Mesenchymal stem cell (in vitro differentiated cells and primary cell): ENCODE measurements at regions not wholly inside any gene's neighbourhood (a gene's known extent, or its start where the extent isn't known, plus 50 kb on each side); places are given as distances from the start of the nearest gene placed in this dataset.
A peak's percentile ranks its signal among the peaks of the same experiment; 100 is the strongest.

Source experiments
- DNase-seq: peaks from one replicate; pipeline ENCODE4 v3.0.0-alpha.2; 2013
- H2AFZ ChIP-seq: one replicate; pipeline ENCODE4 v1.6.1; 2013; ENCODE audit warnings: low read depth, mild to moderate bottlenecking, control low read depth, inconsistent platforms, low read length, moderate library complexity
- H2AK5ac ChIP-seq: 2 replicates; pipeline ENCODE4 v1.6.1; 2013; ENCODE audit warnings: low read length, moderate library complexity, mild to moderate bottlenecking, inconsistent platforms; ENCODE audit not compliant: severe bottlenecking
- H2BK120ac ChIP-seq: one replicate; pipeline ENCODE4 v1.6.1; 2013; ENCODE audit warnings: low read depth, mild to moderate bottlenecking, inconsistent platforms, low read length, moderate library complexity
- H2BK12ac ChIP-seq, 2 experiments: one replicate each; pipeline ENCODE4 v1.6.1; 2013; ENCODE audit warnings: inconsistent platforms in 2 of 2, low read length in 2 of 2, mild to moderate bottlenecking in 2 of 2, moderate library complexity in 2 of 2, control low read depth in 1 of 2
- H2BK15ac ChIP-seq: one replicate; pipeline ENCODE4 v1.6.1; 2013; ENCODE audit warnings: mild to moderate bottlenecking, low read depth, inconsistent platforms; ENCODE audit not compliant: poor library complexity, severe bottlenecking
- H2BK5ac ChIP-seq: 2 replicates; pipeline ENCODE4 v1.6.1; 2013; ENCODE audit warnings: low read depth, mild to moderate bottlenecking, low read length, control low read depth, inconsistent platforms; ENCODE audit not compliant: poor library complexity, severe bottlenecking
- H3K14ac ChIP-seq, 2 experiments: one replicate each; pipeline ENCODE4 v1.6.1; 2013; ENCODE audit warnings: inconsistent platforms in 2 of 2, low read length in 2 of 2, control low read depth in 1 of 2, mild to moderate bottlenecking in 1 of 2, moderate library complexity in 1 of 2
- H3K18ac ChIP-seq, 2 experiments: one replicate each; pipeline ENCODE4 v1.6.1; 2013; ENCODE audit warnings: inconsistent platforms in 2 of 2, low read length in 2 of 2, control low read depth in 1 of 2, low read depth in 1 of 2, mild to moderate bottlenecking in 1 of 2
- H3K23ac ChIP-seq, 2 experiments: one replicate each; pipeline ENCODE4 v1.6.1; 2013; ENCODE audit warnings: inconsistent platforms in 2 of 2, low read length in 2 of 2, mild to moderate bottlenecking in 2 of 2, moderate library complexity in 2 of 2, control low read depth in 1 of 2
- H3K27ac ChIP-seq: 2 replicates; pipeline ENCODE4 v1.5.1; 2013; ENCODE audit warnings: mild to moderate bottlenecking, moderate library complexity, low read length, control low read depth, inconsistent platforms; ENCODE audit not compliant: poor library complexity, severe bottlenecking
- H3K27me3 ChIP-seq, 2 experiments: 2 replicates each; pipeline versions ENCODE4 v1.6.1 to v1.7.0; 2013; ENCODE audit warnings: low read length in 2 of 2, mild to moderate bottlenecking in 2 of 2, moderate library complexity in 2 of 2, control low read depth in 1 of 2, inconsistent platforms in 1 of 2; ENCODE audit not compliant: control insufficient read depth in 1 of 2, insufficient read depth in 1 of 2
- H3K36me3 ChIP-seq, 2 experiments: 2 replicates each; pipeline versions ENCODE4 v1.6.1 to v1.7.0; 2013; ENCODE audit warnings: low read length in 2 of 2, control low read depth in 1 of 2, inconsistent platforms in 1 of 2, low read depth in 1 of 2, mild to moderate bottlenecking in 1 of 2; ENCODE audit not compliant: insufficient read depth in 2 of 2, control insufficient read depth in 1 of 2
- H3K4ac ChIP-seq, 2 experiments: one replicate each; pipeline ENCODE4 v1.6.1; 2013; ENCODE audit warnings: inconsistent platforms in 2 of 2, low read length in 2 of 2, mild to moderate bottlenecking in 2 of 2, moderate library complexity in 2 of 2, control low read depth in 1 of 2, low read depth in 1 of 2
- H3K4me1 ChIP-seq: 2 replicates; pipeline ENCODE4 v1.6.1; 2013; ENCODE audit warnings: low read depth, low read length, control low read depth; ENCODE audit not compliant: control insufficient read depth, insufficient read depth
- H3K4me2 ChIP-seq: 2 replicates; pipeline ENCODE4 v1.6.1; 2013; ENCODE audit warnings: low read length, mild to moderate bottlenecking, inconsistent platforms; ENCODE audit not compliant: poor library complexity, severe bottlenecking
- H3K4me3 ChIP-seq, 2 experiments: 2 replicates each; pipeline versions ENCODE4 v1.5.1 to v1.7.0; 2013; ENCODE audit warnings: low read length in 2 of 2, mild to moderate bottlenecking in 2 of 2, control low read depth in 1 of 2, low read depth in 1 of 2; ENCODE audit not compliant: insufficient read depth in 1 of 2
- H3K79me1 ChIP-seq: replicated peaks from 2 replicates; pipeline ENCODE4 v1.6.1; 2013; ENCODE audit warnings: mild to moderate bottlenecking, control low read depth, low read length, inconsistent platforms; ENCODE audit not compliant: poor library complexity, severe bottlenecking
- H3K9ac ChIP-seq: 2 replicates; pipeline ENCODE4 v1.7.0; 2013; ENCODE audit warnings: mild to moderate bottlenecking, low read length, moderate library complexity
- H3K9me3 ChIP-seq: 2 replicates; pipeline ENCODE4 v1.7.0; 2013; ENCODE audit warnings: mild to moderate bottlenecking, low read length; ENCODE audit not compliant: control insufficient read depth
- H4K8ac ChIP-seq: one replicate; pipeline ENCODE4 v1.6.1; 2013; ENCODE audit warnings: inconsistent platforms, mild to moderate bottlenecking, low read length, moderate library complexity
- H4K91ac ChIP-seq: one replicate; pipeline ENCODE4 v1.6.1; 2013; ENCODE audit warnings: mild to moderate bottlenecking, low read length, inconsistent platforms
- WGBS: methylation state at CpG from one replicate; pipeline ENCODE4 v1.1.7; 2013; ENCODE audit warnings: mixed read lengths; 5-methylcytosine and 5-hydroxymethylcytosine counted together

DNA sequence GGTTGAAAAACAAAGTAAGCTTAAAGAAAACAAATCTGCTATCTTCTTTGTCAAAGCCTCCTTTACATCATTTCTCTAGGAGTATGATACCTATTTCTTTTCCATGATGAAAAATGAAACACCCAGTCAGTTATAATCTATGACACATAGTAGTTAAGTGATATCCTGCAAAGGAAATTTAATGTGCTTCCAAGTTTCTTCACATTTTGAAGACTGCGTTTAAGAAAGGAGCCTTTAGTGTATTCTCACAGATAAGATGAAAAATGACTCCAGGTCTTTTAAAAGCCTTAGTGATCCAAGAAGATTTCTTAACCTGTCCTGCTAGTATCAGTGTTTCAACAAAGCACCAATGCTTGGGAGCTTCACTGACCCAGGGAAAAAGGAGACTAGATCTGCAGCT is 356.7 kb downstream of the CCDC85A start:
- H4K8ac ChIP-seq = no peak overlapping the region
- peaks cover 4% of the 10 kb centered on the region for H3K9me3 ChIP-seq
- 67% methylated on average over 1 of the region's 1 CpG for WGBS
- H4K91ac ChIP-seq = no peak overlapping the region
- no peak overlapping the region for H3K14ac ChIP-seq
- H3K9ac ChIP-seq = no peak overlapping the region
- no peaks in the 10 kb centered on the region for H3K36me3 ChIP-seq
- H3K4me1 ChIP-seq = no peaks in the 10 kb centered on the region
- no peak overlapping the region for H3K27ac ChIP-seq
- H2AFZ ChIP-seq = no peak overlapping the region
- no peaks in the 10 kb centered on the region for H3K27me3 ChIP-seq
- H3K23ac ChIP-seq = no peak overlapping the region
- H3K4me3 ChIP-seq = no peak overlapping the region
- no peak overlapping the region for H2BK120ac ChIP-seq
- DNase-seq = no peak
- H2BK5ac ChIP-seq = no peak overlapping the region
- H3K4ac ChIP-seq = no peak overlapping the region
- no peak overlapping the region for H2BK12ac ChIP-seq
- H3K79me1 ChIP-seq = no peaks in the 10 kb centered on the region
- H3K4me2 ChIP-seq = no peak overlapping the region
- H2BK15ac ChIP-seq = no peak overlapping the region
- no peak overlapping the region for H2AK5ac ChIP-seq
- H3K18ac ChIP-seq = no peak overlapping the region

DNA sequence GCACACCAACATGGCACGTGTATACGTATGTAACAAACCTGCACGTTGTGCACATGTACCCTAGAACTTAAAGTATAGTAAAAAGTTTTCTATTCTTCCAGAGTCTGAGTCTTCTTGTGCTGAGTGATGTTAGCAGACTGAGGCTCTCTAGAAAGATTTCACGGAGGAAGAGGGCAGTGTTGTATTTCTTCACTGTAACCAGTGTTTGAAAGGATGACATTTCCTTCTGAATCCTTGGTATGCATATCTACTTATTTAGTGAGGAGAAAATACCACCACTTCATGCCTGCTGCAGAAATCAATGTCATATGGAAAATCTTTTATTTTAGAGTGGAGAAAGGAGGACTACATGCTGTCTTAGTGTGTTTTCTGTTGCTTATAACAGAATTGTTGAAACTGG is 357.1 kb downstream of the CCDC85A start:
- Histone ChIP-seq H2BK120ac (no peak overlapping the region), H4K8ac (no peak overlapping the region)

DNA sequence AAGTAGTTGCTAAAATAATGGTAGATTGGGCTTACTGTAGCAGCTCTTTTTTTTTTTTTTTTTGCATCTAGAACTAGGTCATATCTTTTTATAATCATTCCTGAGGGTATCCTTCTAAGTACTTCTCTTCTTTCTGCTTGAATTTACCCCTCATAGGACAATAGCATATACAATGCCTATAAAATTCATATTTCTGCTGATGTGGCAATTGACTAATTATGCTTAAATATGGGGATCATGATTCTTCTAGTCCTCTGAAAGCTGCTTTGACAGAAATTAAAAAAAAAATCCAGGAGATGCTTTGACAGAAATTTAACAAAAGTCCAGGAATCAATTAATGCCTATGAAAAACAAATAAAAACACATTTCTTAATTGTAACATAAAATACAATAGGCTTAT is 358.4 kb downstream of the CCDC85A start:
- Histone ChIP-seq H3K9ac (no peak overlapping the region), H2AFZ (no peak overlapping the region), H4K91ac (no peak overlapping the region), H3K4ac (no peak overlapping the region), H3K27ac (no peak overlapping the region), H3K18ac (no peak overlapping the region), H3K9me3 (peaks cover 4% of the 10 kb centered on the region), H3K23ac (no peak overlapping the region), H3K4me2 (no peak overlapping the region), H3K14ac (no peak overlapping the region), H2BK12ac (no peak overlapping the region), H3K4me3 (no peak overlapping the region), H3K79me1 (no peaks in the 10 kb centered on the region), H2BK15ac (no peak overlapping the region), H2BK120ac (no peak overlapping the region), H2BK5ac (no peak overlapping the region), H2AK5ac (no peak overlapping the region), H3K36me3 (no peaks in the 10 kb centered on the region), H4K8ac (no peak overlapping the region), H3K27me3 (no peaks in the 10 kb centered on the region), H3K4me1 (no peaks in the 10 kb centered on the region)
- DNase-seq = no peak

More for the DNA sequence above, 357.1 kb downstream of the CCDC85A start:
- no peak for DNase-seq
- no peaks in the 10 kb centered on the region for H3K27me3 ChIP-seq
- no peak overlapping the region for H3K4me2 ChIP-seq
- H3K23ac ChIP-seq = no peak overlapping the region
- H2BK5ac ChIP-seq = no peak overlapping the region
- H3K9ac ChIP-seq = no peak overlapping the region
- no peak overlapping the region for H3K14ac ChIP-seq
- no peaks in the 10 kb centered on the region for H3K79me1 ChIP-seq
- no peak overlapping the region for H3K27ac ChIP-seq
- H4K91ac ChIP-seq = no peak overlapping the region
- no peak overlapping the region for H3K18ac ChIP-seq
- no peak overlapping the region for H3K4me3 ChIP-seq
- H2AFZ ChIP-seq = no peak overlapping the region
- H3K9me3 ChIP-seq = peaks cover 4% of the 10 kb centered on the region
- no peak overlapping the region for H2AK5ac ChIP-seq
- H2BK12ac ChIP-seq = no peak overlapping the region
- H3K36me3 ChIP-seq = no peaks in the 10 kb centered on the region
- no peak overlapping the region for H2BK15ac ChIP-seq
- H3K4me1 ChIP-seq = no peaks in the 10 kb centered on the region
- 70% methylated on average over 1 of the region's 4 CpGs for whole genome bisulfite sequencing
- no peak overlapping the region for H3K4ac ChIP-seq

DNA sequence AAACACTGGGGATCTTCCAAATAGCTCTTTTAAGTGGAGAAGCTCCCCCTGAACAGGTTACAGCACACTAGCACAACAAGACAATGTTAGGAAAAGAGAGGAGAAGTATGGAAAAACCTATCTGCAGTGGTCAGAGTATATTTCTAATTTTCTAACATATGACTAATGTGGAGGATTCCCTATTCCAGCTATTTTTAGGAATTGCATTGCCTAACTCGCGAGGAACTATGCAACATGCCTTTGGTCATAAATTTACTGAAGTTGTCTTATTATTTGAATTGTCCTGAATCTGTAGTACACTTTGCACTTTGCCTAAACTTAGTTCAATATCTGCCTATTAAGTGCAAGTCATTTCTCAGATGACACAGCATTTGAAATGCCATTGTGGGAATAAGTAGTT is 381.4 kb downstream of the CCDC85A start:
- no peaks in the 10 kb centered on the region for H3K4me1 ChIP-seq
- peak; percentile 70 for DNase-seq
- no peaks in the 10 kb centered on the region for H3K79me1 ChIP-seq
- no peak overlapping the region for H3K4me3 ChIP-seq
- H3K27me3 ChIP-seq = no peaks in the 10 kb centered on the region
- no peak overlapping the region for H4K91ac ChIP-seq
- no peak overlapping the region for H3K4ac ChIP-seq
- no peak overlapping the region for H2BK12ac ChIP-seq
- no peaks in the 10 kb centered on the region for H3K9me3 ChIP-seq
- H3K18ac ChIP-seq = no peak overlapping the region
- H3K4me2 ChIP-seq = no peak overlapping the region
- no peak overlapping the region for H2BK15ac ChIP-seq
- no peak overlapping the region for H2AFZ ChIP-seq
- H4K8ac ChIP-seq = no peak overlapping the region
- no peak overlapping the region for H2BK5ac ChIP-seq
- 42% methylated on average over 2 of the region's 2 CpGs for WGBS
- no peak overlapping the region for H2AK5ac ChIP-seq
- no peak overlapping the region for H3K9ac ChIP-seq
- no peaks in the 10 kb centered on the region for H3K36me3 ChIP-seq
- no peak overlapping the region for H3K27ac ChIP-seq
- no peak overlapping the region for H3K23ac ChIP-seq
- no peak overlapping the region for H3K14ac ChIP-seq
- no peak overlapping the region for H2BK120ac ChIP-seq
